A673 (cell line): ENCODE measurements at regions not wholly inside any gene's neighbourhood (a gene's known extent, or its start where the extent isn't known, plus 50 kb on each side); places are given as distances from the start of the nearest gene placed in this dataset.

Source experiments
- BruUV-seq: library from RNA; stranded (reverse); fragments of 400-500 nt; replicated peaks from 2 replicates; lab custom pipeline; 2021; lab: Mats Ljungman, UMichigan
- CTCF ChIA-PET: fragments of 300-600 bp; sonication (Branson Sonifier 250); formaldehyde crosslinking; loops from one replicate; lab custom pipeline; 2022; ENCODE audit warnings: antibody characterized with exemption; lab: Charles Lee
- POLR2A ChIA-PET: fragments of 300-600 bp; sonication (Branson Sonifier 250); formaldehyde crosslinking; loops from one replicate; lab custom pipeline; 2022; ENCODE audit warnings: antibody characterized with exemption; ENCODE audit not compliant: low non-redundant PET; lab: Charles Lee
- DNase-seq: peaks from one replicate; pipeline ENCODE4 v3.0.0-alpha.2; 2015; ENCODE audit warnings: low spot score
- H3K27ac ChIP-seq: fragments of 200-600 bp; sonication (generic); 2 replicates; pipeline ENCODE4 v1.5.1; 2016; ENCODE audit warnings: mixed run types, low read depth, mild to moderate bottlenecking, mixed read lengths, antibody characterized with exemption, low read length; ENCODE audit not compliant: poor library complexity, severe bottlenecking
- H3K27me3 ChIP-seq: fragments of 200-600 bp; sonication (generic); replicated peaks from 2 replicates; pipeline ENCODE4 v1.6.1; 2017; ENCODE audit warnings: mixed run types, low read depth, mild to moderate bottlenecking, mixed read lengths, antibody characterized with exemption, low read length; ENCODE audit not compliant: insufficient read depth, poor library complexity
- H3K36me3 ChIP-seq: fragments of 200-600 bp; sonication (generic); 2 replicates; pipeline ENCODE4 v1.6.1; 2016; ENCODE audit warnings: mixed run types, mild to moderate bottlenecking, mixed read lengths, antibody characterized with exemption, low read length; ENCODE audit not compliant: insufficient read depth, poor library complexity, severe bottlenecking
- H3K4me1 ChIP-seq: fragments of 200-600 bp; sonication (generic); 2 replicates; pipeline ENCODE4 v1.6.1; 2017; ENCODE audit warnings: mixed run types, mild to moderate bottlenecking, mixed read lengths, antibody characterized with exemption, low read length; ENCODE audit not compliant: insufficient read depth, poor library complexity, severe bottlenecking
- H3K4me3 ChIP-seq: fragments of 200-600 bp; sonication (generic); 2 replicates; pipeline ENCODE4 v1.5.1; 2016; ENCODE audit warnings: low read depth, mixed run types, mild to moderate bottlenecking, mixed read lengths, low read length; ENCODE audit not compliant: poor library complexity, severe bottlenecking
- H3K9me3 ChIP-seq: fragments of 200-600 bp; sonication (generic); 2 replicates; pipeline ENCODE4 v1.6.1; 2016; ENCODE audit warnings: mixed run types, low read depth, mild to moderate bottlenecking, mixed read lengths, antibody characterized with exemption, low read length; ENCODE audit not compliant: poor library complexity, severe bottlenecking
- CTCF ChIP-seq: fragments of 300-800, 200-600 bp; sonication (generic); conservative IDR thresholded peaks from 2 replicates; pipeline ENCODE4 v1.5.1; 2017; ENCODE audit warnings: low read depth, mild to moderate bottlenecking, antibody characterized with exemption, low read length, moderate library complexity, mixed read lengths
- EZH2 ChIP-seq: fragments of 200-600 bp; sonication (generic); IDR thresholded peaks from 2 replicates; pipeline ENCODE4 v1.6.1; 2017; ENCODE audit warnings: borderline replicate concordance, low read depth, mild to moderate bottlenecking, mixed read lengths, antibody characterized with exemption, low read length; ENCODE audit not compliant: poor library complexity, severe bottlenecking
- intact Hi-C: fragments of 100-400 bp; cut with micrococcal nuclease; formaldehyde crosslinking; loops from one replicate; pipeline ENCODE4 v1.10.0; 2022; ENCODE audit not compliant: unreplicated experiment

- DNase-seq: no peak
These were observed 151.6 kb downstream of the ZNF486 start for GRCh38 chr19:20318616-20319015.

GRCh38 chr19:20315543-20315942 lies 148.5 kb downstream of the ZNF486 start:
- DNase-seq: no peak
- Histone ChIP-seq H3K36me3 (no peaks in the 10 kb centered on the region), H3K9me3 (peaks cover 6% of the 10 kb centered on the region), H3K4me1 (no peaks in the 10 kb centered on the region), H3K27ac (no peak overlapping the region), H3K27me3 (no peaks in the 10 kb centered on the region), H3K4me3 (no peak overlapping the region)
- POLR2A ChIA-PET: no interaction called here
- intact Hi-C loops: no loop called here
- BruUV-seq: no TSS peak
- CTCF ChIA-PET: no interaction called here
- TF ChIP-seq EZH2: no peak
- no peak for TF ChIP-seq CTCF

More at GRCh38 chr19:20318616-20319015, 151.6 kb downstream of the ZNF486 start:
- ChIA-PET CTCF (no interaction called here), POLR2A (no interaction called here)
- H3K4me1 ChIP-seq: no peaks in the 10 kb centered on the region
- no peaks in the 10 kb centered on the region for H3K36me3 ChIP-seq
- no peak overlapping the region for H3K4me3 ChIP-seq
- H3K27me3 ChIP-seq: no peaks in the 10 kb centered on the region
- TF ChIP-seq CTCF (no peak), EZH2 (no peak)
- peaks cover 8% of the 10 kb centered on the region for H3K9me3 ChIP-seq
- no TSS peak for BruUV-seq
- intact Hi-C loops: no loop called here
- no peak overlapping the region for H3K27ac ChIP-seq

- DNase-seq: no peak
- TF ChIP-seq EZH2: no peak
- no peak for TF ChIP-seq CTCF
- POLR2A ChIA-PET: no interaction called here
- no peak overlapping the region for H3K4me3 ChIP-seq
- H3K9me3 ChIP-seq: no peaks in the 10 kb centered on the region
- H3K36me3 ChIP-seq: no peaks in the 10 kb centered on the region
- H3K27me3 ChIP-seq: no peaks in the 10 kb centered on the region
- H3K27ac ChIP-seq: no peak overlapping the region
- intact Hi-C loops: no loop called here
- no peaks in the 10 kb centered on the region for H3K4me1 ChIP-seq
- BruUV-seq: no TSS peak
- CTCF ChIA-PET: no interaction called here
These were observed 146.9 kb downstream of the ZNF486 start for GRCh38 chr19:20313894-20314293.
